ENCODE measurements at regions not wholly inside any gene's neighbourhood (a gene's known extent, or its start where the extent isn't known, plus 50 kb on each side); places are given as distances from the start of the nearest gene placed in this dataset.
A peak's percentile ranks its signal among the peaks of the same experiment; 100 is the strongest.
"Not testable (repeated sequence)": the region's sequence is repeated elsewhere in the genome, so short reads cannot be mapped to it uniquely, and the experiment has no call there.

DNA sequence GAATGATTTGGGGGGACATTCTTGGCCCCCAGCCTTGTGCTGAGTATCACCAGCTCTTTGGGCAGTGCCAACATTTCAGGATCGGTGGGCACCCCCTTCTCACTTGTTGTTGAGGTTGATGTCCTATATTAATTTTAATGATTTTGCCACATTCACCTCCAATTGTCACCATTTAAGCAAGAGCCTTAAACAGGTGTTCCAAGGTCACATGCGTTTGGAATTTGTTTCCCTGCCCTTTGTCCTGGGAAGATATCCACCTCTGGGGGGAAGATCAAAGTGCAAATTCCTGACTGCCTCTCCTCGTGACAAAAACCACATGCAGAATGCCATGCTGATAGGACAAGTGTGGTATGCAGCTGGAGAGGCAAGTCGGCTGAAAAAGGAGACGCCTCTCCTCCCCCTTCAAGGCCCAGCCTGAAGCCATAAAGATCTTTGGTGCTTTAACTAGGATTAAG, 72.5 kb upstream of the ID2 start:
- intact Hi-C loops (cut with micrococcal nuclease; ENCODE audit: unreplicated experiment), result loop anchor here (1.0 to 5.0 kb wide), 5 partner anchors 16 to 196 kb away; no protein-coding TSS in a partner anchor
- Mint-ChIP-seq H3K27ac (ENCODE audit: unreplicated experiment) (peak overlapping the region; percentile 69), H3K4me3 (ENCODE audit: unreplicated experiment) (peak overlapping the region; percentile 5), H3K9me3 (ENCODE audit: unreplicated experiment) (no peaks in the 10 kb centered on the region), H3K36me3 (ENCODE audit: insufficient read depth, unreplicated experiment) (peaks cover 21% of the 10 kb centered on the region), H3K4me1 (ENCODE audit: low read depth, unreplicated experiment) (peaks cover 63% of the 10 kb centered on the region), H3K27me3 (ENCODE audit: insufficient read depth, unreplicated experiment) (no peaks in the 10 kb centered on the region)
- POLR2A ChIA-PET, result interaction anchor here (0.7 to 2.0 kb wide), 2 partner anchors 19 to 72 kb away, joined by 4 to 9 read pairs; partner anchors contain the start of gene ID2
- no peak overlapping the region for H3K4me3 ChIP-seq (ENCODE audit: low read depth, low read length)
- no peaks in the 10 kb centered on the region; the same call in 1 of the 2 replicates for H3K36me3 ChIP-seq (ENCODE audit: control insufficient read depth, insufficient read depth, low read length)
- CTCF ChIA-PET, result interaction anchor here (1.0 kb wide), 1 partner anchor 70 kb away, joined by 3 read pairs; no protein-coding TSS in a partner anchor
- DNase-seq, result peak; percentile 94 to 97
- H3K27me3 ChIP-seq (replicated peaks; ENCODE audit: control insufficient read depth, insufficient read depth, low read length), result no peaks in the 10 kb centered on the region
- peaks cover 86% of the 10 kb centered on the region for H3K4me1 ChIP-seq
- no TSS peak for BruUV-seq (replicated peaks)
- TF ChIP-seq, protein P1, sequence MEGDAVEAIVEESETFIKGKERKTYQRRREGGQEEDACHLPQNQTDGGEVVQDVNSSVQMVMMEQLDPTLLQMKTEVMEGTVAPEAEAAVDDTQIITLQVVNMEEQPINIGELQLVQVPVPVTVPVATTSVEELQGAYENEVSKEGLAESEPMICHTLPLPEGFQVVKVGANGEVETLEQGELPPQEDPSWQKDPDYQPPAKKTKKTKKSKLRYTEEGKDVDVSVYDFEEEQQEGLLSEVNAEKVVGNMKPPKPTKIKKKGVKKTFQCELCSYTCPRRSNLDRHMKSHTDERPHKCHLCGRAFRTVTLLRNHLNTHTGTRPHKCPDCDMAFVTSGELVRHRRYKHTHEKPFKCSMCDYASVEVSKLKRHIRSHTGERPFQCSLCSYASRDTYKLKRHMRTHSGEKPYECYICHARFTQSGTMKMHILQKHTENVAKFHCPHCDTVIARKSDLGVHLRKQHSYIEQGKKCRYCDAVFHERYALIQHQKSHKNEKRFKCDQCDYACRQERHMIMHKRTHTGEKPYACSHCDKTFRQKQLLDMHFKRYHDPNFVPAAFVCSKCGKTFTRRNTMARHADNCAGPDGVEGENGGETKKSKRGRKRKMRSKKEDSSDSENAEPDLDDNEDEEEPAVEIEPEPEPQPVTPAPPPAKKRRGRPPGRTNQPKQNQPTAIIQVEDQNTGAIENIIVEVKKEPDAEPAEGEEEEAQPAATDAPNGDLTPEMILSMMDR (IDR thresholded peaks at IDR 0.05; ENCODE audit: insufficient read depth in 1 of 2, low read depth in 1 of 2, low read length in 1 of 2, severe bottlenecking in 1 of 2, unreplicated experiment in 1 of 2), result no peak
- peaks cover 19% of the 10 kb centered on the region for H3K9me3 ChIP-seq

DNA sequence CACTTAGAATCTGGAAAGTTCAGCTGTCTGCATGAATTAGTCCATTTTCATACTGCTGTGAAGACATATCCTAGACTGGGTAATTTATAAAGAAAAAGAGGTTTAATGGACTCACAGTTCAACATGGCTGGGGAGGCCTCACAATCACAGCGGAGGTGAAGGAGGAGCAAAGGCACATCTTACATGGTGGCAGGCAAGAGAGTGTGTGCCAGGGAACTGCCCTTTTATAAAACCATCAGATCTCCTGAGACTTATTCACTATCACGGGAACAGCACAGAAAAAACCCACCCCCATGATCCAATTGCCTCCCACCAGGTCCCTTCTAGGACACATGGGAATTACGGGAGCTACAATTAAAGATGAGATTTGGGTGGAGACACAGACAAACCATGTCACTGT, 71.1 kb upstream of the ID2 start:
- H3K36me3 ChIP-seq (ENCODE audit: control insufficient read depth, insufficient read depth, low read length); CTCF ChIA-PET; intact Hi-C loops (cut with micrococcal nuclease; ENCODE audit: unreplicated experiment); H3K27me3 Mint-ChIP-seq (ENCODE audit: insufficient read depth, unreplicated experiment); H3K9me3 Mint-ChIP-seq (ENCODE audit: unreplicated experiment); BruUV-seq (replicated peaks); H3K4me3 ChIP-seq (ENCODE audit: low read depth, low read length); DNase-seq; H3K27me3 ChIP-seq (replicated peaks; ENCODE audit: control insufficient read depth, insufficient read depth, low read length): not testable (repeated sequence)
- Histone ChIP-seq H3K4me1 (peaks cover 78% of the 10 kb centered on the region), H3K9me3 (peaks cover 19% of the 10 kb centered on the region)
- peaks cover 21% of the 10 kb centered on the region for H3K36me3 Mint-ChIP-seq (ENCODE audit: insufficient read depth, unreplicated experiment)
- peak overlapping the region; percentile 5 for H3K4me3 Mint-ChIP-seq (ENCODE audit: unreplicated experiment)
- H3K27ac Mint-ChIP-seq (ENCODE audit: unreplicated experiment), result peak overlapping the region; percentile 69
- POLR2A ChIA-PET, result interaction anchor here (2.0 kb wide), 1 partner anchor 71 kb away, joined by 9 read pairs; the partner anchor contains the start of gene ID2
- H3K4me1 Mint-ChIP-seq (ENCODE audit: low read depth, unreplicated experiment), result peaks cover 66% of the 10 kb centered on the region

DNA sequence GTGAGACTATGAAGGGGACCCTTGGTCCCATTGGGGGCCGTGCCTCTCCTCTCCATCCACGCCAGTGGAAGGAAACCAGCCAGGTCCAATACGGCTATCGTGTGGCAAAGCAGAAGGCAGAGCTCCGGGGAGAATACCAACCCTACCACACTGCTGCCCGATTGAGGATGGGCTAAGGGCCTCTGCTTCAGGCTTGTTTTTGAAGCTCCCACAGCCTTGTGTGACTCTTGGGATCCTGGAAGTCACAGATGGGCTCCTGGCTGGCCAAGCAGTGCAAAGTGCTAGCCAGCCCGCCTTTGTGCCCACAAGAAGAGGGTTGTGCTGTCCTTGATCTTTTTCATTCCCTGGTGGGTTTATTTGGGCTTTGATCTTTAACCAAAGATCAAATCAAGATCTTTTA, 70.6 kb upstream of the ID2 start:
- intact Hi-C loops (cut with micrococcal nuclease; ENCODE audit: unreplicated experiment), result no loop called here
- H3K4me3 Mint-ChIP-seq (ENCODE audit: unreplicated experiment), result peak overlapping the region; percentile 5
- TF ChIP-seq, protein P1 (IDR thresholded peaks at IDR 0.05; ENCODE audit: insufficient read depth in 1 of 2, low read depth in 1 of 2, low read length in 1 of 2, severe bottlenecking in 1 of 2, unreplicated experiment in 1 of 2), result no peak
- H3K9me3 Mint-ChIP-seq (ENCODE audit: unreplicated experiment), result no peaks in the 10 kb centered on the region
- no peaks in the 10 kb centered on the region for H3K27me3 Mint-ChIP-seq (ENCODE audit: insufficient read depth, unreplicated experiment)
- peaks cover 66% of the 10 kb centered on the region for H3K4me1 Mint-ChIP-seq (ENCODE audit: low read depth, unreplicated experiment)
- POLR2A ChIA-PET, result interaction anchor here (2.0 kb wide), 1 partner anchor 71 kb away, joined by 9 read pairs; the partner anchor contains the start of gene ID2
- BruUV-seq (replicated peaks), result no TSS peak
- peak in 1 of 2 experiments; percentile 18 for DNase-seq
- no peaks in the 10 kb centered on the region for H3K27me3 ChIP-seq (replicated peaks; ENCODE audit: control insufficient read depth, insufficient read depth, low read length)
- CTCF ChIA-PET, result no interaction called here
- H3K4me3 ChIP-seq (ENCODE audit: low read depth, low read length), result no peak overlapping the region
- no peaks in the 10 kb centered on the region; the same call in 1 of the 2 replicates for H3K36me3 ChIP-seq (ENCODE audit: control insufficient read depth, insufficient read depth, low read length)
- H3K9me3 ChIP-seq, result peaks cover 19% of the 10 kb centered on the region
- peaks cover 73% of the 10 kb centered on the region for H3K4me1 ChIP-seq
- H3K27ac Mint-ChIP-seq (ENCODE audit: unreplicated experiment), result peak overlapping the region; percentile 69
- peaks cover 21% of the 10 kb centered on the region for H3K36me3 Mint-ChIP-seq (ENCODE audit: insufficient read depth, unreplicated experiment)

Data from Caco-2 (cell line).